Panc1 (cell line): ENCODE measurements at regions not wholly inside any gene's neighbourhood (a gene's known extent, or its start where the extent isn't known, plus 50 kb on each side); places are given as distances from the start of the nearest gene placed in this dataset.

ENCODE experiments used
- ATAC-seq: fragments of 200-7000 bp; cut with Tn5 transposase; 2 replicates; pipeline ENCODE4 v1.9.1; 2020; ENCODE audit warnings: mild to moderate bottlenecking, moderate library complexity
- BruUV-seq: library from RNA; stranded (reverse); fragments of 400-500 nt; replicated peaks from 2 replicates; lab custom pipeline; 2021; lab: Mats Ljungman, UMichigan
- CTCF ChIA-PET: fragments of 300-600 bp; sonication (Branson Sonifier 250); formaldehyde crosslinking; loops from one replicate; lab custom pipeline; 2022; ENCODE audit warnings: antibody characterized with exemption; lab: Charles Lee
- POLR2A ChIA-PET: fragments of 300-600 bp; sonication (Branson Sonifier 250); formaldehyde crosslinking; loops from one replicate; lab custom pipeline; 2022; ENCODE audit warnings: antibody characterized with exemption; lab: Charles Lee
- DNase-seq: peaks from one replicate; pipeline ENCODE4 v3.0.0-alpha.2; 2010; ENCODE audit warnings: low read depth, low spot score
- H3K27ac ChIP-seq: 2 replicates; pipeline ENCODE4 v1.5.1; 2011; ENCODE audit warnings: mild to moderate bottlenecking, low read length, inconsistent platforms
- H3K27me3 ChIP-seq: fragments of 200-500 bp; sonication (Bioruptor generic); 2 replicates; pipeline ENCODE4 v1.6.0; 2014; ENCODE audit warnings: low read length, inconsistent platforms; ENCODE audit not compliant: control insufficient read depth, insufficient read depth
- H3K36me3 ChIP-seq: fragments of 200-500 bp; sonication (Bioruptor generic); 2 replicates; pipeline ENCODE4 v1.5.1; 2014; ENCODE audit warnings: inconsistent platforms, mild to moderate bottlenecking, low read length, moderate library complexity; ENCODE audit not compliant: control insufficient read depth, insufficient read depth
- H3K4me1 ChIP-seq: 2 replicates; pipeline ENCODE4 v1.5.1; 2011; ENCODE audit warnings: inconsistent platforms, mild to moderate bottlenecking, low read length, moderate library complexity; ENCODE audit not compliant: control insufficient read depth, insufficient read depth
- H3K4me3 ChIP-seq, 2 experiments: 2 replicates each; pipeline ENCODE4 v1.5.1; 2011 to 2012; ENCODE audit warnings: low read depth in 2 of 2, low read length in 2 of 2, mild to moderate bottlenecking in 2 of 2, inconsistent platforms in 1 of 2, moderate library complexity in 1 of 2
- H3K9me3 ChIP-seq: fragments of 200-500 bp; sonication (Bioruptor generic); 2 replicates; pipeline ENCODE4 v1.5.1; 2014; ENCODE audit warnings: low read depth, mild to moderate bottlenecking, inconsistent platforms, low read length, moderate library complexity; ENCODE audit not compliant: control insufficient read depth, insufficient read depth
- CTCF ChIP-seq: fragments of 450-650 bp; IDR thresholded peaks from 2 replicates; pipeline ENCODE4 v1.5.1; 2017; ENCODE audit warnings: mild to moderate bottlenecking
- POLR2AphosphoS5 ChIP-seq: IDR thresholded peaks from 2 replicates; pipeline ENCODE4 v1.6.1; 2012; ENCODE audit warnings: mild to moderate bottlenecking, low read depth, low read length, moderate library complexity
- SIN3A ChIP-seq: IDR thresholded peaks from 2 replicates; pipeline ENCODE4 v1.6.1; 2012; ENCODE audit warnings: low read depth, mild to moderate bottlenecking, low read length, moderate library complexity, borderline replicate concordance; ENCODE audit not compliant: insufficient read depth
- TCF7L2 ChIP-seq: IDR thresholded peaks from 2 replicates; pipeline ENCODE4 v1.6.1; 2011; ENCODE audit warnings: mild to moderate bottlenecking, low read depth, low read length, inconsistent platforms
- in situ Hi-C: cut with HindIII; loops from 2 replicates; pipeline ENCODE4 v1.10.0; 2016; ENCODE audit warnings: low sequenced_read_pairs, low pct_unique_long_range_greater_than_20kb
- intact Hi-C: fragments of 100-400 bp; cut with micrococcal nuclease; formaldehyde crosslinking; loops from one replicate; pipeline ENCODE4 v1.10.0; 2022; ENCODE audit not compliant: unreplicated experiment
- TF ChIP-seq, protein P1 (sequence below), 2 experiments: IDR thresholded peaks; 2 replicates each; pipeline ENCODE4 v1.6.1; 2011 to 2012; ENCODE audit warnings: low read depth in 2 of 2, control low read depth in 1 of 2, low read length in 1 of 2, mild to moderate bottlenecking in 1 of 2, moderate library complexity in 1 of 2; ENCODE audit not compliant: insufficient read depth in 1 of 2

DNA sequence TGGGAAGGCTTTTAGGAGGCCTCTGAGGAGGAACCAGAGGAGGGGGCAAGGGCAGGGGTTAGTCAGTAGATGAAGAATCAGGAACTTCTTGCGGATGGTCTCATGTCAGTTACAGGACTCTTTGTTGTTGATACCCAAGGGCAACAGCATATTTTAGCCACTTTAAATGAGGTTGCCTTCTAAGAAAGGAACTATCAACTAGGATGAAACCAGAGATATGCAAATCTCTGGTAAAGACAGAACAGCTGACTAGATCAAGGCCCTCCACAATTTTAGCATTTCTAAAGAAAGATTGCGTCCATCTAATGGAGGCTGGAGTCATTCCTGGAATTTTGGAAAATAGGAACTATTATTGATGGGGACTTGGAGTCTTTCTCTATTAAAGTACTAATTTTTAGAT, 57.7 kb upstream of the KLF4 start:
- no peaks in the 10 kb centered on the region for H3K9me3 ChIP-seq
- no peak for TF ChIP-seq SIN3A
- no peak for TF ChIP-seq POLR2AphosphoS5
- no peak for TF ChIP-seq CTCF
- no peak for TF ChIP-seq TCF7L2
- TF ChIP-seq, protein P1, sequence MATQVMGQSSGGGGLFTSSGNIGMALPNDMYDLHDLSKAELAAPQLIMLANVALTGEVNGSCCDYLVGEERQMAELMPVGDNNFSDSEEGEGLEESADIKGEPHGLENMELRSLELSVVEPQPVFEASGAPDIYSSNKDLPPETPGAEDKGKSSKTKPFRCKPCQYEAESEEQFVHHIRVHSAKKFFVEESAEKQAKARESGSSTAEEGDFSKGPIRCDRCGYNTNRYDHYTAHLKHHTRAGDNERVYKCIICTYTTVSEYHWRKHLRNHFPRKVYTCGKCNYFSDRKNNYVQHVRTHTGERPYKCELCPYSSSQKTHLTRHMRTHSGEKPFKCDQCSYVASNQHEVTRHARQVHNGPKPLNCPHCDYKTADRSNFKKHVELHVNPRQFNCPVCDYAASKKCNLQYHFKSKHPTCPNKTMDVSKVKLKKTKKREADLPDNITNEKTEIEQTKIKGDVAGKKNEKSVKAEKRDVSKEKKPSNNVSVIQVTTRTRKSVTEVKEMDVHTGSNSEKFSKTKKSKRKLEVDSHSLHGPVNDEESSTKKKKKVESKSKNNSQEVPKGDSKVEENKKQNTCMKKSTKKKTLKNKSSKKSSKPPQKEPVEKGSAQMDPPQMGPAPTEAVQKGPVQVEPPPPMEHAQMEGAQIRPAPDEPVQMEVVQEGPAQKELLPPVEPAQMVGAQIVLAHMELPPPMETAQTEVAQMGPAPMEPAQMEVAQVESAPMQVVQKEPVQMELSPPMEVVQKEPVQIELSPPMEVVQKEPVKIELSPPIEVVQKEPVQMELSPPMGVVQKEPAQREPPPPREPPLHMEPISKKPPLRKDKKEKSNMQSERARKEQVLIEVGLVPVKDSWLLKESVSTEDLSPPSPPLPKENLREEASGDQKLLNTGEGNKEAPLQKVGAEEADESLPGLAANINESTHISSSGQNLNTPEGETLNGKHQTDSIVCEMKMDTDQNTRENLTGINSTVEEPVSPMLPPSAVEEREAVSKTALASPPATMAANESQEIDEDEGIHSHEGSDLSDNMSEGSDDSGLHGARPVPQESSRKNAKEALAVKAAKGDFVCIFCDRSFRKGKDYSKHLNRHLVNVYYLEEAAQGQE (IDR thresholded peaks at IDR 0.05; ENCODE audit: insufficient read depth in 1 of 2, low read depth in 2 of 2, low read length in 1 of 2), result no peak
- CTCF ChIA-PET, result no interaction called here
- in situ Hi-C loops (no loop called here), intact Hi-C loops (no loop called here)
- no peaks in the 10 kb centered on the region for H3K4me1 ChIP-seq
- no TSS peak for BruUV-seq
- H3K27me3 ChIP-seq, result no peaks in the 10 kb centered on the region
- H3K36me3 ChIP-seq, result no peaks in the 10 kb centered on the region
- POLR2A ChIA-PET, result no interaction called here
- no peak overlapping the region for H3K4me3 ChIP-seq
- H3K27ac ChIP-seq, result no peak overlapping the region
- ATAC-seq (no peak), DNase-seq (no peak)

DNA sequence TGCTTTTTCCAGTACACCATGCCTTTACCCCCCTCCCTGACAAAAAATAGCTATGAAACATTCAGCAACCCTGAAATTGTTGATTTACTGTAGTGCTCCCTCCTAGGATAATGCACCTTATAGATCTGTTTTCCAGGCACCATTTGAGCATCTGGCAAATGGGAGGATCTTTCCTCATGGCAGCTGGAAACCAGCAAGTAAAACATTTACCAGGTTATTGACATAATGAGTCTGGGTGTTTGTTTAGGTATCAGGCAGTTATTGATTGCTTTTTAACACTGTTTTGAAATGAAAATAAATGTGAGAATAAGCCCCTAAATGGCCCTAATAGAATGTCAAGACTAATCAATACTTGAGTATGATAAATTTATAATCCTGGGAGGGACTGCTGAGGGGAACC, 57.3 kb upstream of the KLF4 start:
- in situ Hi-C loops, result no loop called here
- Histone ChIP-seq H3K9me3 (no peaks in the 10 kb centered on the region), H3K36me3 (no peaks in the 10 kb centered on the region), H3K4me3 (no peak overlapping the region), H3K27ac (no peak overlapping the region), H3K27me3 (no peaks in the 10 kb centered on the region), H3K4me1 (no peaks in the 10 kb centered on the region)
- BruUV-seq, result no TSS peak
- ChIA-PET CTCF (no interaction called here), POLR2A (no interaction called here)
- intact Hi-C loops, result no loop called here
- ATAC-seq (no peak), DNase-seq (no peak)
- TF ChIP-seq TCF7L2 (no peak), CTCF (no peak), SIN3A (no peak), POLR2AphosphoS5 (no peak)
- TF ChIP-seq, protein P1 (IDR thresholded peaks at IDR 0.05; ENCODE audit: insufficient read depth in 1 of 2, low read depth in 2 of 2, low read length in 1 of 2), result no peak
